ENCODE measurements at regions not wholly inside any gene's neighbourhood (a gene's known extent, or its start where the extent isn't known, plus 50 kb on each side); places are given as distances from the start of the nearest gene placed in this dataset.

- Histone ChIP-seq H4K20me1 (ENCODE audit: insufficient read depth) (no peaks in the 10 kb centered on the region), H3K9me2 (ENCODE audit: insufficient read depth, low read length) (no peaks in the 10 kb centered on the region), H3K4me2 (ENCODE audit: low read length) (no peak overlapping the region), H3K9ac (ENCODE audit: low read length) (no peak overlapping the region), H3K36me3 (ENCODE audit: insufficient read depth, low read length) (no peaks in the 10 kb centered on the region), H3K27me3 (ENCODE audit: insufficient read depth, low read depth, low read length) (no peaks in the 10 kb centered on the region), H3K27ac (ENCODE audit: low read length) (no peak overlapping the region), H2AFZ (ENCODE audit: low read depth, low read length) (no peak overlapping the region), H3K79me2 (replicated peaks; ENCODE audit: insufficient read depth, low read length) (no peaks in the 10 kb centered on the region), H3K4me3 (ENCODE audit: low read length) (no peak overlapping the region), H3K9me3 (ENCODE audit: low read length) (no peaks in the 10 kb centered on the region), H3F3A (ENCODE audit: insufficient read depth, low read length, poor library complexity, severe bottlenecking) (no peaks in the 10 kb centered on the region)
- no peak for TF ChIP-seq REST (IDR thresholded peaks at IDR 0.05; ENCODE audit: borderline replicate concordance)
- TF ChIP-seq RAD21 (conservative IDR thresholded peaks at IDR 0.05), result no peak
- TF ChIP-seq MXI1 (conservative IDR thresholded peaks at IDR 0.05; ENCODE audit: poor library complexity, severe bottlenecking), result no peak
- no peak for TF ChIP-seq EZH2 (IDR thresholded peaks at IDR 0.05; ENCODE audit: borderline replicate concordance, insufficient read depth, low read length, poor library complexity, severe bottlenecking)
- TF ChIP-seq POLR2AphosphoS5 (IDR thresholded peaks at IDR 0.05), result no peak
- TF ChIP-seq TAF1 (IDR thresholded peaks at IDR 0.05; ENCODE audit: low read depth), result no peak
- no peak for TF ChIP-seq EP300 (conservative IDR thresholded peaks at IDR 0.05; ENCODE audit: poor library complexity, severe bottlenecking)
- TF ChIP-seq SMC3 (conservative IDR thresholded peaks at IDR 0.05; ENCODE audit: poor library complexity), result no peak
- TF ChIP-seq, protein P1, sequence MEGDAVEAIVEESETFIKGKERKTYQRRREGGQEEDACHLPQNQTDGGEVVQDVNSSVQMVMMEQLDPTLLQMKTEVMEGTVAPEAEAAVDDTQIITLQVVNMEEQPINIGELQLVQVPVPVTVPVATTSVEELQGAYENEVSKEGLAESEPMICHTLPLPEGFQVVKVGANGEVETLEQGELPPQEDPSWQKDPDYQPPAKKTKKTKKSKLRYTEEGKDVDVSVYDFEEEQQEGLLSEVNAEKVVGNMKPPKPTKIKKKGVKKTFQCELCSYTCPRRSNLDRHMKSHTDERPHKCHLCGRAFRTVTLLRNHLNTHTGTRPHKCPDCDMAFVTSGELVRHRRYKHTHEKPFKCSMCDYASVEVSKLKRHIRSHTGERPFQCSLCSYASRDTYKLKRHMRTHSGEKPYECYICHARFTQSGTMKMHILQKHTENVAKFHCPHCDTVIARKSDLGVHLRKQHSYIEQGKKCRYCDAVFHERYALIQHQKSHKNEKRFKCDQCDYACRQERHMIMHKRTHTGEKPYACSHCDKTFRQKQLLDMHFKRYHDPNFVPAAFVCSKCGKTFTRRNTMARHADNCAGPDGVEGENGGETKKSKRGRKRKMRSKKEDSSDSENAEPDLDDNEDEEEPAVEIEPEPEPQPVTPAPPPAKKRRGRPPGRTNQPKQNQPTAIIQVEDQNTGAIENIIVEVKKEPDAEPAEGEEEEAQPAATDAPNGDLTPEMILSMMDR (IDR thresholded peaks at IDR 0.05; ENCODE audit: poor library complexity, severe bottlenecking), result no peak
Observed at GRCh38 chr1:199463521-199464127, 563.9 kb upstream of the NR5A2 start.

DNA sequence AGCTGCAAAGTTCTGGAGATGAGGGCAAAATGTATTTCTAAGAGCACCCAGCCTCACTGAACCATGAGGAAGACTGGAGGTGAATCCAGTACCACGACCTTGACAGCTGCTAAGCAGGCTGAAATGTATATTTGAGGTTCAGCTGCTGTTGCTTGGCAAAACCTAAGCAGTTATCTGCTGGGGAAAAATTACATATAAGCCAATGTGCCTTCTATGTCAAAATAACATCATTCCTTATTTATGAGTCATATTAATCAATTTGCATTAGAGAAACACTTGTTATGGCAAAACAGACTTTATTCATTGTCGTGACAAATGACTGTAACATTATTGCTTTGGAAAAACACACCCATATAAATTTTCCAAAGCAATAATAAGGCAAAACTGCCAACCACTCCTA, 560.5 kb upstream of the NR5A2 start:
- Histone ChIP-seq H3K27ac (ENCODE audit: low read length) (no peak overlapping the region), H3K4me2 (ENCODE audit: low read length) (no peak overlapping the region), H3K79me2 (replicated peaks; ENCODE audit: insufficient read depth, low read length) (no peaks in the 10 kb centered on the region), H2AFZ (ENCODE audit: low read depth, low read length) (no peak overlapping the region), H4K20me1 (ENCODE audit: insufficient read depth) (no peaks in the 10 kb centered on the region), H3K9me2 (ENCODE audit: insufficient read depth, low read length) (no peaks in the 10 kb centered on the region), H3K4me3 (ENCODE audit: low read length) (no peak overlapping the region), H3F3A (ENCODE audit: insufficient read depth, low read length, poor library complexity, severe bottlenecking) (no peaks in the 10 kb centered on the region), H3K9ac (ENCODE audit: low read length) (no peak overlapping the region), H3K27me3 (ENCODE audit: insufficient read depth, low read depth, low read length) (no peaks in the 10 kb centered on the region), H3K36me3 (ENCODE audit: insufficient read depth, low read length) (no peaks in the 10 kb centered on the region), H3K9me3 (ENCODE audit: low read length) (no peaks in the 10 kb centered on the region)
- no peak for TF ChIP-seq MXI1 (conservative IDR thresholded peaks at IDR 0.05; ENCODE audit: poor library complexity, severe bottlenecking)
- no peak for TF ChIP-seq EP300 (conservative IDR thresholded peaks at IDR 0.05; ENCODE audit: poor library complexity, severe bottlenecking)
- TF ChIP-seq EZH2 (IDR thresholded peaks at IDR 0.05; ENCODE audit: borderline replicate concordance, insufficient read depth, low read length, poor library complexity, severe bottlenecking), result no peak
- no peak for TF ChIP-seq SMC3 (conservative IDR thresholded peaks at IDR 0.05; ENCODE audit: poor library complexity)
- TF ChIP-seq POLR2AphosphoS5 (IDR thresholded peaks at IDR 0.05), result no peak
- TF ChIP-seq, protein P1 (IDR thresholded peaks at IDR 0.05; ENCODE audit: poor library complexity, severe bottlenecking), result no peak
- TF ChIP-seq REST (IDR thresholded peaks at IDR 0.05; ENCODE audit: borderline replicate concordance), result no peak
- no peak for TF ChIP-seq TAF1 (IDR thresholded peaks at IDR 0.05; ENCODE audit: low read depth)
- TF ChIP-seq RAD21 (conservative IDR thresholded peaks at IDR 0.05), result no peak

Data from neural cell (in vitro differentiated cells).